ENCODE measurements at regions not wholly inside any gene's neighbourhood (a gene's known extent, or its start where the extent isn't known, plus 50 kb on each side); places are given as distances from the start of the nearest gene placed in this dataset.
"Not testable (repeated sequence)": the region's sequence is repeated elsewhere in the genome, so short reads cannot be mapped to it uniquely, and the experiment has no call there.

- H3K4me3 ChIP-seq (ENCODE audit: low read depth in 1 of 2, low read length in 2 of 2); H3K36me3 ChIP-seq (ENCODE audit: control insufficient read depth in 1 of 2, insufficient read depth in 2 of 2, low read length in 2 of 2): not testable (repeated sequence)
These were observed 179.4 kb upstream of the SPATA31A3 start for GRCh38 chr9:67171721-67172120.

GRCh38 chr9:67168530-67169157 lies 176.3 kb upstream of the SPATA31A3 start:
- not testable (repeated sequence) for H3K27me3 ChIP-seq (ENCODE audit: low read depth, low read length); H3K4me3 ChIP-seq (ENCODE audit: low read depth in 1 of 2, low read length in 2 of 2); H3K4me1 ChIP-seq (ENCODE audit: control insufficient read depth in 1 of 2, insufficient read depth in 2 of 2, low read length in 2 of 2); H3K27ac ChIP-seq (ENCODE audit: low read length); H3K36me3 ChIP-seq (ENCODE audit: control insufficient read depth in 1 of 2, insufficient read depth in 2 of 2, low read length in 2 of 2); H3K9me3 ChIP-seq (ENCODE audit: control insufficient read depth in 1 of 2, low read length in 2 of 2)

More at GRCh38 chr9:67171721-67172120, 179.4 kb upstream of the SPATA31A3 start:
- not testable (repeated sequence) for H3K27me3 ChIP-seq (ENCODE audit: low read depth, low read length); H3K9me3 ChIP-seq (ENCODE audit: control insufficient read depth in 1 of 2, low read length in 2 of 2); H3K27ac ChIP-seq (ENCODE audit: low read length); H3K4me1 ChIP-seq (ENCODE audit: control insufficient read depth in 1 of 2, insufficient read depth in 2 of 2, low read length in 2 of 2)

- H3K27me3 ChIP-seq (ENCODE audit: low read depth, low read length); H3K4me1 ChIP-seq (ENCODE audit: control insufficient read depth in 1 of 2, insufficient read depth in 2 of 2, low read length in 2 of 2); H3K27ac ChIP-seq (ENCODE audit: low read length); H3K9me3 ChIP-seq (ENCODE audit: control insufficient read depth in 1 of 2, low read length in 2 of 2); H3K36me3 ChIP-seq (ENCODE audit: control insufficient read depth in 1 of 2, insufficient read depth in 2 of 2, low read length in 2 of 2); H3K4me3 ChIP-seq (ENCODE audit: low read depth in 1 of 2, low read length in 2 of 2): not testable (repeated sequence)
These were observed 174.0 kb upstream of the SPATA31A3 start for GRCh38 chr9:67166335-67166734.

- not testable (repeated sequence) for H3K4me1 ChIP-seq (ENCODE audit: control insufficient read depth in 1 of 2, insufficient read depth in 2 of 2, low read length in 2 of 2); H3K9me3 ChIP-seq (ENCODE audit: control insufficient read depth in 1 of 2, low read length in 2 of 2); H3K27ac ChIP-seq (ENCODE audit: low read length); H3K4me3 ChIP-seq (ENCODE audit: low read depth in 1 of 2, low read length in 2 of 2); H3K27me3 ChIP-seq (ENCODE audit: low read depth, low read length); H3K36me3 ChIP-seq (ENCODE audit: control insufficient read depth in 1 of 2, insufficient read depth in 2 of 2, low read length in 2 of 2)
These were observed 170.5 kb upstream of the SPATA31A3 start for GRCh38 chr9:67162827-67163226.

- not testable (repeated sequence) for H3K27me3 ChIP-seq (ENCODE audit: low read depth, low read length); H3K27ac ChIP-seq (ENCODE audit: low read length); H3K4me1 ChIP-seq (ENCODE audit: control insufficient read depth in 1 of 2, insufficient read depth in 2 of 2, low read length in 2 of 2); H3K4me3 ChIP-seq (ENCODE audit: low read depth in 1 of 2, low read length in 2 of 2); H3K9me3 ChIP-seq (ENCODE audit: control insufficient read depth in 1 of 2, low read length in 2 of 2); H3K36me3 ChIP-seq (ENCODE audit: control insufficient read depth in 1 of 2, insufficient read depth in 2 of 2, low read length in 2 of 2)
These were observed 162.9 kb upstream of the SPATA31A3 start for GRCh38 chr9:67155218-67155617.

- not testable (repeated sequence) for H3K4me1 ChIP-seq (ENCODE audit: control insufficient read depth in 1 of 2, insufficient read depth in 2 of 2, low read length in 2 of 2); H3K27me3 ChIP-seq (ENCODE audit: low read depth, low read length); H3K9me3 ChIP-seq (ENCODE audit: control insufficient read depth in 1 of 2, low read length in 2 of 2); H3K27ac ChIP-seq (ENCODE audit: low read length); H3K4me3 ChIP-seq (ENCODE audit: low read depth in 1 of 2, low read length in 2 of 2); H3K36me3 ChIP-seq (ENCODE audit: control insufficient read depth in 1 of 2, insufficient read depth in 2 of 2, low read length in 2 of 2)
These were observed 161.2 kb upstream of the SPATA31A3 start for GRCh38 chr9:67153501-67153900.

GRCh38 chr9:67142392-67143107 lies 150.2 kb upstream of the SPATA31A3 start:
- not testable (repeated sequence) for H3K27me3 ChIP-seq (ENCODE audit: low read depth, low read length); H3K36me3 ChIP-seq (ENCODE audit: control insufficient read depth in 1 of 2, insufficient read depth in 2 of 2, low read length in 2 of 2); H3K4me3 ChIP-seq (ENCODE audit: low read depth in 1 of 2, low read length in 2 of 2); H3K9me3 ChIP-seq (ENCODE audit: control insufficient read depth in 1 of 2, low read length in 2 of 2); H3K4me1 ChIP-seq (ENCODE audit: control insufficient read depth in 1 of 2, insufficient read depth in 2 of 2, low read length in 2 of 2); H3K27ac ChIP-seq (ENCODE audit: low read length)

- not testable (repeated sequence) for H3K9me3 ChIP-seq (ENCODE audit: control insufficient read depth in 1 of 2, low read length in 2 of 2); H3K27me3 ChIP-seq (ENCODE audit: low read depth, low read length); H3K4me3 ChIP-seq (ENCODE audit: low read depth in 1 of 2, low read length in 2 of 2); H3K4me1 ChIP-seq (ENCODE audit: control insufficient read depth in 1 of 2, insufficient read depth in 2 of 2, low read length in 2 of 2); H3K36me3 ChIP-seq (ENCODE audit: control insufficient read depth in 1 of 2, insufficient read depth in 2 of 2, low read length in 2 of 2); H3K27ac ChIP-seq (ENCODE audit: low read length)
These were observed 144.0 kb upstream of the SPATA31A3 start for GRCh38 chr9:67136376-67136775.

- not testable (repeated sequence) for H3K4me1 ChIP-seq (ENCODE audit: control insufficient read depth in 1 of 2, insufficient read depth in 2 of 2, low read length in 2 of 2); H3K9me3 ChIP-seq (ENCODE audit: control insufficient read depth in 1 of 2, low read length in 2 of 2); H3K27me3 ChIP-seq (ENCODE audit: low read depth, low read length); H3K4me3 ChIP-seq (ENCODE audit: low read depth in 1 of 2, low read length in 2 of 2); H3K27ac ChIP-seq (ENCODE audit: low read length); H3K36me3 ChIP-seq (ENCODE audit: control insufficient read depth in 1 of 2, insufficient read depth in 2 of 2, low read length in 2 of 2)
These were observed 140.8 kb upstream of the SPATA31A3 start for GRCh38 chr9:67133124-67133523.

- H3K36me3 ChIP-seq (ENCODE audit: control insufficient read depth in 1 of 2, insufficient read depth in 2 of 2, low read length in 2 of 2); H3K9me3 ChIP-seq (ENCODE audit: control insufficient read depth in 1 of 2, low read length in 2 of 2); H3K4me1 ChIP-seq (ENCODE audit: control insufficient read depth in 1 of 2, insufficient read depth in 2 of 2, low read length in 2 of 2); H3K27me3 ChIP-seq (ENCODE audit: low read depth, low read length); H3K27ac ChIP-seq (ENCODE audit: low read length); H3K4me3 ChIP-seq (ENCODE audit: low read depth in 1 of 2, low read length in 2 of 2): not testable (repeated sequence)
These were observed 124.4 kb upstream of the SPATA31A3 start for GRCh38 chr9:67116761-67117160.

- not testable (repeated sequence) for H3K27ac ChIP-seq (ENCODE audit: low read length); H3K27me3 ChIP-seq (ENCODE audit: low read depth, low read length); H3K4me1 ChIP-seq (ENCODE audit: control insufficient read depth in 1 of 2, insufficient read depth in 2 of 2, low read length in 2 of 2); H3K36me3 ChIP-seq (ENCODE audit: control insufficient read depth in 1 of 2, insufficient read depth in 2 of 2, low read length in 2 of 2); H3K4me3 ChIP-seq (ENCODE audit: low read depth in 1 of 2, low read length in 2 of 2); H3K9me3 ChIP-seq (ENCODE audit: control insufficient read depth in 1 of 2, low read length in 2 of 2)
These were observed 119.8 kb upstream of the SPATA31A3 start for GRCh38 chr9:67112148-67112547.

- not testable (repeated sequence) for H3K4me1 ChIP-seq (ENCODE audit: control insufficient read depth in 1 of 2, insufficient read depth in 2 of 2, low read length in 2 of 2); H3K27ac ChIP-seq (ENCODE audit: low read length); H3K9me3 ChIP-seq (ENCODE audit: control insufficient read depth in 1 of 2, low read length in 2 of 2); H3K4me3 ChIP-seq (ENCODE audit: low read depth in 1 of 2, low read length in 2 of 2); H3K36me3 ChIP-seq (ENCODE audit: control insufficient read depth in 1 of 2, insufficient read depth in 2 of 2, low read length in 2 of 2); H3K27me3 ChIP-seq (ENCODE audit: low read depth, low read length)
These were observed 119.4 kb upstream of the SPATA31A3 start for GRCh38 chr9:67111733-67112132.
